NCI-H226 (cell line): ENCODE measurements at regions not wholly inside any gene's neighbourhood (a gene's known extent, or its start where the extent isn't known, plus 50 kb on each side); places are given as distances from the start of the nearest gene placed in this dataset.

ENCODE experiments used
- DNase-seq: peaks from one replicate; pipeline ENCODE4 v3.0.0-alpha.2; 2015

GRCh38 chr20:54272901-54273488 lies 65.1 kb downstream of the PFDN4 start:
- no peak for DNase-seq

DNA sequence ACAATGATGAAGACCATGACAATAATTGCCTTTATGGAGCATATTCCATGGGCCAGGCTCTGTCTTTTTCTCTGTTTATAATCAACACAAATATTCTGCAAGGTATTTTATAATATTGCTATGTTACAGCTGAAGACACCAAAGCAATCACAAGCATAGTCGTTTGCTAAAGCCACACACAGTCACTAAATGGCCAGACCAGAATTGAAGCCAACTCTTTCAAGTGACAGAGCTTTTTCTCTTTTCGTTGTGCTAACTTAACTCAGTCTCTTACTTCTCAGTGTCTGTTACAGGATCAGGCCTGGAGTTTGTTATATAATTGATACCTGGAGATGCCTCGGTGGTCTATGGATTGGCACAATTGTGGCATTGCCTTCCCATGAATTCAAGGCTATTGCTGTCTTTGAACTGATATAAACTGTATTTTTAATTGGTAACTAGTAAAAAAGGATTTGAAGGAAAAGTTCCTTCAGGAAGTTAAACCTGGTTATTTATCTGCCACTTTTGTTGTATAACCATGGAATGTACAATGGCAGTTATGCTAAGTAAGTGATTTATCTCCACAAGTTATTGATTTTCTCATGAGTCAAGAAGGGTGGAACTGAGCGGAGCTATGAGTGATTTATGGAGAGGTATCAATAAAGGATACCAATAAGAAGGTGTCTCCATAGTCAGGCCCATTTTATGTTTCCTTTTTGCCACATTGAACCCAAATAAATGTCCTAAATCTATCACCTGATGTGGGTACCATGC lies 67.6 kb downstream of the PFDN4 start:
- DNase-seq = no peak

- DNase-seq = no peak
These were observed 68.8 kb downstream of the PFDN4 start for GRCh38 chr20:54276577-54277169.

DNA sequence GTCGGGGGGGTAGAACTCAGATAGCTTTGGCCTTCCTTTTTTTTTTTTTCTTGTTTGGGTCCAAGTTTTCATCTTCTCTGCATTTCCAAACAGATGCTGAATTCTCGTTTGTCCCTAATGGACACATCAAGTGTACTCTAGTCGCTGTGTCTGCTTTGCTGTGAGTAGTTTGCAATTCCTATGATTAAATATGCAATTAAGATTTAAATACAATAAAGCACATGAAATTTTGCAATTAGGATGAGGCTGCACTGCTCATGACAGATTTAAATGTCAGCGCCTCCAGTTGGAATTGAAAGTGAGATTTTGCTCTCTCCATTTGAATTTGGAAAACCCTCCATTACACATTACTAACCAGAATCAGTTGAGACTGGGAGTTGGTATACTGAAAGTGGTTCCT lies 70.4 kb downstream of the PFDN4 start:
- DNase-seq = no peak

DNA sequence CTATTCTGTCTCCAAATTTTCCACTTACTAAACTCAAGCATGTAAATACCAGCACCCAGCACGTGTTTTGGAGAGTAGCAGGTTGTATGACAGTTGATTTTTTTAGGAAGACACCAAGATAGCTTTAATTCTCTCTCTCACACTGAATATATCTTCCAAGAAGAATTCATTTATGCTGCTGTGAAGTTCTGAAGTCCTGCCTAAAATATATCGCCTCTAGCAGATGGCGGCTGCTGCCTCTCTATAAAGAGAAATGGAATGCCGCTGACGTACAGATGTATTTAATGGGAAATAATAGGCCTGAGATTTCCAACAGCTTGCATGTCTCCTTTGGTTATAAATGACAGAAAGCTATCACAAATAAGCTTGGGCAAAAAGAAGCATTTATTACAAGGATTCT lies 74.7 kb downstream of the PFDN4 start:
- DNase-seq = no peak

- no peak for DNase-seq
These were observed 75.4 kb downstream of the PFDN4 start for GRCh38 chr20:54283253-54283652.

- no peak for DNase-seq
These were observed 77.2 kb downstream of the PFDN4 start for GRCh38 chr20:54284928-54285704.

- no peak for DNase-seq
These were observed 82.7 kb downstream of the PFDN4 start for GRCh38 chr20:54290636-54291035.

DNA sequence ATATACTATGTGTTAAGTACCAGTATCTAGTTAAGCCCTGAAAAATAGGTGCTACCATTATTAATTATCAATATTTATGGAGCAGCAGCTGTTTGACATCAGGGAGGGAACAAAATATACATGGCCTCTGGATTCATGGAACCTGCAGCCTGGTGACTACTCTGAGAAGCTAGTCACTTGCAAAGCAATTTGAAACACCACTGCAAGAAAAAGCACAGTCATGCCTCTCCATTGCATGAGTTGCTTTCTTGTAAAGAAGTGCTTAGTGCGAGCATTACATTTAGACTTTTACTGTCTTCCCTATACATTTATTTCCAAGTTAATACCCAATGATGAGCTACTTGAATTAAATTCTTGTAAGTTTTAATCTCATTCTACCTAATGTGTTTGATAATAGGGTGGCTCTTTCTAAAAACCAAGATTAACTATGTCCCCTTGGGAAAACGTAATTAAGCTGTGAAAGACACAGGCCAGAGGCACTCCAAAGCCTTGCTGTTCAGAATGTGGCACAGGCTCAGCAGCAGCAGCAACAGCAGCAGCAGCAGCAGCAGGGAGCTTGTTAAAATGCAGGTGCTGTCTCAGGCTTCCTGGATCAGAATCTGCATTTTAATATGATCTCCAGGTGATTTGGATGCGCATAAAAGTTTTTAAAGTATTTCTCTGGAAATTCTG lies 83.6 kb downstream of the PFDN4 start:
- DNase-seq = no peak

DNA sequence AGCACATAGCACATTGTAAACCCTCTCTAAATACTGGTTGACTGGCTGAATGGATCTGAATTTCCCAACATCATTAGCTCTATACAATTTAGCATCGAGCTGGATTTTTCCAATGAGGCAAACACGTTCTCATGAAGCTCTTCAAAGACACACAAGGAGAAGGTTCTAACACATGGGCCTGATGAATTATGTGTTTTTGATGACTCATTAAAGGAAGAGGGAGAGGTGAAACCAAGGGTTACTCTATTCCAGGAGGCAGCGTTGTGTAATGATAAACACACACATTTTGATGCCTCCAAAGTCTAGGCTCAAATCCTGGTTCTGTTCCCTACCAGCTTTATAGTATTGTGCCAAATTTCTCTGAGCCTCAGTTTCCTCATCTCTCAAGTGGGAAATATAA lies 84.3 kb downstream of the PFDN4 start:
- DNase-seq = peak; percentile 42

DNA sequence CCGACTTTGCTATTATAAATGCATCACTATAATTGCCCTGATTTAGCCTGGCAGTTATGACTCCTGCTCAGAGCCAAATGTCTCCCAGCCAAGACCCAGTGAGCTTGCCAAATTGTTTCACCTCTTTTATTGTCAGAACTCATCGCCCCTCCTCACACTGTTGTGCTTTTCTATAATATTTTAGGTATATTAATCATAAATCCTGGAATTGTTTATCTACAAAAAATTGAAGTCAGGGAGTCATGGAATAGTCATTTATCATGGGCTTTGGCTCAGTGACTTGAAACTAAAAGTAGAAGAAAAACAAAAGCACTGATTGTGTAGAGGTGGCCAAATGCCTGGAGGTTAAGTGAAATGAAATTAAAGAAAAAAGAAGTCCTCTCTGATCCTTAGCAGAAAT lies 85.6 kb downstream of the PFDN4 start:
- no peak for DNase-seq

- DNase-seq = no peak
These were observed 86.2 kb downstream of the PFDN4 start for GRCh38 chr20:54294094-54294493.

GRCh38 chr20:54295686-54296085 lies 87.8 kb downstream of the PFDN4 start:
- no peak for DNase-seq

- DNase-seq = no peak
These were observed 97.5 kb downstream of the PFDN4 start for GRCh38 chr20:54305421-54305820.

- no peak for DNase-seq
These were observed 99.3 kb downstream of the PFDN4 start for GRCh38 chr20:54306985-54307710.

- DNase-seq = no peak
These were observed 100.9 kb downstream of the PFDN4 start for GRCh38 chr20:54308804-54309203.

DNA sequence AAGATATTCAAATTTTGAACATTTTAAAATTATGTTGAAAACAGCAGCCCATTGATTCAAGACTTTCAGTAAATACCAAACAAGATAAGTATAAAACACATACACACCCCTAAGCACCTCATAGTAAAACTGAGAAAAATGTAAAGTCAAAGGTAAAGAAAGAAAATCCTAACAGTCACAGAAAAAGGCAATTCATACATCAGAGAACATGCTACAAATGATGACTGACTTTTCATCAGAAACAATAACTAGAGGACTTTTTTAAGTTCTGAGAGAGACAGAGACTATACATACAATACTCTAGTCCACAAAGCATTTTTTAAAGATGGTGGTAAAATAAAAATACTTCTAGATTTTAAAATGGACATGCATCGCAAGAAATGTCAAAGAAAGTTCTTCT lies 111.0 kb downstream of the PFDN4 start:
- DNase-seq = no peak

- no peak for DNase-seq
These were observed 112.3 kb downstream of the PFDN4 start for GRCh38 chr20:54320148-54320607.

GRCh38 chr20:54321352-54322087 lies 113.6 kb downstream of the PFDN4 start:
- DNase-seq = no peak

GRCh38 chr20:54323227-54323734 lies 115.4 kb downstream of the PFDN4 start:
- no peak for DNase-seq

DNA sequence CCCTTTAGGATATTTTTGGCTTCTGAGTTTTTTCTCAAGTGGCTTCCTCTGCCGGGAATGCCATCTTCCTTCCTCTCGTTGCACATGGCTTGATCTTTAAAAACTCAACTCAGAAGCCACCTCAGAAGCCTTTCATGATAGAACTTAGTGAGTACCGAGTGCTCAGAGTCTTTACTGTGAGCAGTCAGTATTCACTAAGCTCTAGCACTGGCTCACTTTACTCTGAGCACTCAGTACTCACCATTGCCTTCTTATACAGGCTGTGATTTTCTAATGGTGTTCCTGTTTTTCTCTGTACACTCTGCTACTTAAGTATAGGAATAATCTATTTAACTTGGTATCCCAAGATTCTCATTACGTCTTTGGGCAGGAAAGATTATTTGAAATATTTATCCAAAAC lies 116.2 kb downstream of the PFDN4 start:
- DNase-seq = no peak
